ENCODE measurements at regions not wholly inside any gene's neighbourhood (a gene's known extent, or its start where the extent isn't known, plus 50 kb on each side); places are given as distances from the start of the nearest gene placed in this dataset.

DNA sequence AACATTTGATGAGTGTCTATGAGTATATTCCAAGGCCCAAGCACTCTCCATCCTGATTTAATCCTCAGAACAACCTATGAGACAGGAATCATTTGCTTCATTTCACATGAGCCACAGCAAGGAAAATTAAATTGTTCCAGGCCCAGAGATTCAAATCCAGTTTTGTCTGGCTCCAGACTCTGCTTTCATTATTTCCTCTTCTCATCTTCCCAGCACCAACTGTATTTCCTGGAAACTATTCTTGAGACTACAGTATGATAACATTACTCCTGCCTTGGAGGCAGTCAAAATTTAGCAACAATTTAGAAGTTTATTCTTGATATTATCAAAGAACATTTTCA is 194.5 kb downstream of the ZNF608 start:
- CTCF ChIA-PET, result no interaction called here
- TF ChIP-seq, protein P1, sequence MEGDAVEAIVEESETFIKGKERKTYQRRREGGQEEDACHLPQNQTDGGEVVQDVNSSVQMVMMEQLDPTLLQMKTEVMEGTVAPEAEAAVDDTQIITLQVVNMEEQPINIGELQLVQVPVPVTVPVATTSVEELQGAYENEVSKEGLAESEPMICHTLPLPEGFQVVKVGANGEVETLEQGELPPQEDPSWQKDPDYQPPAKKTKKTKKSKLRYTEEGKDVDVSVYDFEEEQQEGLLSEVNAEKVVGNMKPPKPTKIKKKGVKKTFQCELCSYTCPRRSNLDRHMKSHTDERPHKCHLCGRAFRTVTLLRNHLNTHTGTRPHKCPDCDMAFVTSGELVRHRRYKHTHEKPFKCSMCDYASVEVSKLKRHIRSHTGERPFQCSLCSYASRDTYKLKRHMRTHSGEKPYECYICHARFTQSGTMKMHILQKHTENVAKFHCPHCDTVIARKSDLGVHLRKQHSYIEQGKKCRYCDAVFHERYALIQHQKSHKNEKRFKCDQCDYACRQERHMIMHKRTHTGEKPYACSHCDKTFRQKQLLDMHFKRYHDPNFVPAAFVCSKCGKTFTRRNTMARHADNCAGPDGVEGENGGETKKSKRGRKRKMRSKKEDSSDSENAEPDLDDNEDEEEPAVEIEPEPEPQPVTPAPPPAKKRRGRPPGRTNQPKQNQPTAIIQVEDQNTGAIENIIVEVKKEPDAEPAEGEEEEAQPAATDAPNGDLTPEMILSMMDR (IDR thresholded peaks at IDR 0.05; ENCODE audit: insufficient read depth, low read depth, low read length), result no peak
- Histone ChIP-seq H3K4me3 (ENCODE audit: low read depth, low read length) (no peak overlapping the region), H3K36me3 (ENCODE audit: control insufficient read depth, insufficient read depth, low read length) (no peaks in the 10 kb centered on the region), H3K27me3 (ENCODE audit: control insufficient read depth, insufficient read depth, low read length) (no peaks in the 10 kb centered on the region)
- POLR2A ChIA-PET, result no interaction called here
- no peak for DNase-seq (ENCODE audit: low read depth)

DNA sequence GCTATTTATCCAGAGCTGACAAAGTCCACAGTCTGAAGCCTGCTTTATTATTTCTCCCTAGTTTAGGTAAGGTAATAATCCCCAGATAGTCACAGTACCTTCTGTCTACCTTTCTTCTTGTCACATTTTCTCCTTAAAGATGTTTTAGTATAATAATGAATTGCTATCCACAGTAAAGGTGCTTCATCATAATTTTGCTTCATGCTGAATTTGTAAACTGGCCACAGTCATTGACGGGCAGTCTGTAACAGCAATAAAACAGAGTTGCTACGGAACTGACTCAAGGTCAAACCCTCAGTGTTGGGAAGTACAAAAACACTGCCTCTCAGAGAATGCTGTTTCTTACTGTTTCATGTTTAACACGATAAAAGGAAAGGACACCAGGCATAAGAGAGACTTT is 195.7 kb downstream of the ZNF608 start:
- Histone ChIP-seq H3K4me3 (ENCODE audit: low read depth, low read length) (no peak overlapping the region), H3K27me3 (ENCODE audit: control insufficient read depth, insufficient read depth, low read length) (no peaks in the 10 kb centered on the region), H3K36me3 (ENCODE audit: control insufficient read depth, insufficient read depth, low read length) (no peaks in the 10 kb centered on the region)
- POLR2A ChIA-PET, result no interaction called here
- CTCF ChIA-PET, result no interaction called here
- no peak for DNase-seq (ENCODE audit: low read depth)
- TF ChIP-seq, protein P1 (IDR thresholded peaks at IDR 0.05; ENCODE audit: insufficient read depth, low read depth, low read length), result no peak

DNA sequence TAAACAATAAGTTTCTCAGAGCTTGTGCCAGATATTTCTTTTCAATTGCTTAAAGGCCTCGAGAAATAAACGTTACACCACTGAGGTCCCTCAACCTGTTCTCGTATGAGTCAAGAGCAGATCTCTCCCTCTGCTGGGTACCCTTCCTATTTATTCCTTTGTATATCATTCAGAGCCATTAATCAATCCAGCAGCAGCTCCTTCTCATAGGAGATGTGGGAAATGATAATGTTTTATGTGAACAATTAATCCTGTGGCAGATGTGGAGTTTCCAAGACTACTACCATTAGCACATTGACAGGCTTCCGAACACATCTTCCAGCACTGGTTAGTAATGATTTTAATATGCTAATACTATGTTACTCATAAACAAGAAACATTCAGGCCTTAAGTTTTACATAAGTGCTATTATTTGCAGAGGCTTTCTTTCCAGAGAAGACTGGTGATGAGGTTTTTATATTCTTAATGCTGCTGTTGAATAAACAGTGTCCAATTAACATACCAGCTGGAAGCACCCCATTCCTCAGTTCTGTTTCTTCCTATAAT is 196.5 kb downstream of the ZNF608 start:
- H3K36me3 ChIP-seq (ENCODE audit: control insufficient read depth, insufficient read depth, low read length), result no peaks in the 10 kb centered on the region
- no peak for DNase-seq (ENCODE audit: low read depth)
- POLR2A ChIA-PET, result no interaction called here
- no peaks in the 10 kb centered on the region for H3K27me3 ChIP-seq (ENCODE audit: control insufficient read depth, insufficient read depth, low read length)
- no peak overlapping the region for H3K4me3 ChIP-seq (ENCODE audit: low read depth, low read length)
- CTCF ChIA-PET, result no interaction called here
- TF ChIP-seq, protein P1 (IDR thresholded peaks at IDR 0.05; ENCODE audit: insufficient read depth, low read depth, low read length), result no peak

DNA sequence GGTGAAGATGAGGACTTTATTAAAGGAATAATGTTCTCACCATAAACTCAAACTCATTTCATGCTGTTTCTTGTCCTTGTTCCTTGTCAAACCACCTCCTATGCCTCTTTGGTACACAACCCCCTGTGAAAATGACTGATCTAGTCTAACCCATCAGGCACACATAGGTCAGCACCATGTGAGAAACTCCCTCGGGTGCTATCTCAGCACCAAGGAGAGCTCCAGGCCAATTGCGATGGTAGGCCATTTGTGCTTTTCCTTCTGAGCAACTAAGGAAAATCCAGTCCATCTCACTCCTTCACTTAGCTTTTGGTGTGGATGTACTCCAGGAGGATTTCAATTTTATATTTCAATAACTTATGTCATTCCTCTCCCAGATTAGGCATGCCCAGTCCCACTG is 199.8 kb downstream of the ZNF608 start:
- Histone ChIP-seq H3K36me3 (ENCODE audit: control insufficient read depth, insufficient read depth, low read length) (no peaks in the 10 kb centered on the region), H3K4me3 (ENCODE audit: low read depth, low read length) (no peak overlapping the region), H3K27me3 (ENCODE audit: control insufficient read depth, insufficient read depth, low read length) (no peaks in the 10 kb centered on the region)
- DNase-seq (ENCODE audit: low read depth), result no peak
- POLR2A ChIA-PET, result no interaction called here
- CTCF ChIA-PET, result no interaction called here
- TF ChIP-seq, protein P1 (IDR thresholded peaks at IDR 0.05; ENCODE audit: insufficient read depth, low read depth, low read length), result no peak

DNA sequence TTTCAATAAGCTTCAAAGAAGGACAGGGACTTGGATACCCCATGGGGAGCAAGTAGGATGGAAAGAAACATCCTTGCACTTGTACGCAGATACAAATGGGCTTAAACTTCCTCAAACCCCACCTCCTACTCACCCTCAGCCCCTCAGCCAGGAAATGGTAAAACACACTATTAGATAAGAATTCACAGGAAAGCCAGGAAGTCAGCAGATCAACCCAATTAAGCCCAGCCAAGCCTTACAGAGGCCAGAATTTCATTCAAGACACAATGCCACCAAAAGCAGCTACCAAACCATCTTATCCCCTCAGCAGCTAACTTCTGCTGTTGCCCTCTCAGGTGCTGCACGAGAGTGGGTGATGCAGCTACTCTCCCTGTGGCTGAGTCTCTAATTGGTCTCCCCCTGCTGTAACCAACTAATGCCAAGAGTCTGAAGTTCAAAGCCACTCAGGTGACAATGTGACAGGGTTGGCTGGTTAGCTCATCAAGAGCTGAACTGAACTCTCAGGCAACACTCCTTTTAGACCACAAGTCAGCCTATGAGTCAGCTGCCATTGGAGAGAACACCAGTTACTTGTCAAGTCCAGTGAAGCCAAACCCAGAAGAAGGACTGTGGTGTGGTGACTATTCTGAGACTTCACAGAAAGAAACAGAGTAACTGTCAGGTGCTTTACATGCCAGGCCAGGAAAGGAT is 201.9 kb downstream of the ZNF608 start:
- ChIA-PET CTCF (no interaction called here), POLR2A (no interaction called here)
- Histone ChIP-seq H3K27me3 (ENCODE audit: control insufficient read depth, insufficient read depth, low read length) (no peaks in the 10 kb centered on the region), H3K4me3 (ENCODE audit: low read depth, low read length) (no peak overlapping the region), H3K36me3 (ENCODE audit: control insufficient read depth, insufficient read depth, low read length) (no peaks in the 10 kb centered on the region)
- TF ChIP-seq, protein P1 (IDR thresholded peaks at IDR 0.05; ENCODE audit: insufficient read depth, low read depth, low read length), result no peak
- DNase-seq (ENCODE audit: low read depth), result no peak
